Right lobe of liver (tissue), 4 donors: ENCODE measurements at regions not wholly inside any gene's neighbourhood (a gene's known extent, or its start where the extent isn't known, plus 50 kb on each side); places are given as distances from the start of the nearest gene placed in this dataset.

Experiments used
- POLR2A ChIP-seq: fragments of 450-650 bp; IDR thresholded peaks from one replicate; pipeline ENCODE4 v1.6.1; 2017; ENCODE audit warnings: antibody characterized with exemption, mild to moderate bottlenecking
- TF ChIP-seq, protein P1 (sequence below), 4 donors: fragments of 200-600 bp in 3 of 4; fragments of 450-650 bp in 1 of 4; IDR thresholded peaks; one replicate each; pipeline versions ENCODE4 v1.5.1 to v1.8.0; 2016 to 2022; ENCODE audit warnings: antibody characterized with exemption in 4 of 4, mild to moderate bottlenecking in 2 of 4
- donor health status: DM: no; HTN: no; CAD: no.
- donor health status: DM: no; HTN: no; CAD: no.
- donor health status: DM: no; HTN: yes; CAD: no.

DNA sequence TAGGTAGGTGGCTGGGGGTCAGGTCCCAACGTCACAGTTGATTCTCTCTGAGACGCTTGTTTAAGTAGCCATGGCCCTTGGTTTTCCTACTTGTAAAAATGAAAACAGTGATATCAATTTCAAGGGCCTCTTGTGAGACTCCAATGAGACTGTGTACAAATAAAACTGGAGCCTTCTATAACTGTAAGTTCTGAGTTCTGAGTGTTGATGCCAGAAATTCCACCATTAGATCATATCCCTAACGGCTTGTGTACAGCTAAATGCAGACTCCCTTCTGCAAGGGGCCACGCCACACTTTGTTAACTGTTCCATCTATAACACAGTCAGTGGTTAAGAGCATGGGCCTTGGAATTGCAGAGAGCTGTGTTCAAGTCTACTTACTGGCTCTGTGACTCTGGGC lies 267.3 kb downstream of the TLE3 start:
- TF ChIP-seq, protein P1, sequence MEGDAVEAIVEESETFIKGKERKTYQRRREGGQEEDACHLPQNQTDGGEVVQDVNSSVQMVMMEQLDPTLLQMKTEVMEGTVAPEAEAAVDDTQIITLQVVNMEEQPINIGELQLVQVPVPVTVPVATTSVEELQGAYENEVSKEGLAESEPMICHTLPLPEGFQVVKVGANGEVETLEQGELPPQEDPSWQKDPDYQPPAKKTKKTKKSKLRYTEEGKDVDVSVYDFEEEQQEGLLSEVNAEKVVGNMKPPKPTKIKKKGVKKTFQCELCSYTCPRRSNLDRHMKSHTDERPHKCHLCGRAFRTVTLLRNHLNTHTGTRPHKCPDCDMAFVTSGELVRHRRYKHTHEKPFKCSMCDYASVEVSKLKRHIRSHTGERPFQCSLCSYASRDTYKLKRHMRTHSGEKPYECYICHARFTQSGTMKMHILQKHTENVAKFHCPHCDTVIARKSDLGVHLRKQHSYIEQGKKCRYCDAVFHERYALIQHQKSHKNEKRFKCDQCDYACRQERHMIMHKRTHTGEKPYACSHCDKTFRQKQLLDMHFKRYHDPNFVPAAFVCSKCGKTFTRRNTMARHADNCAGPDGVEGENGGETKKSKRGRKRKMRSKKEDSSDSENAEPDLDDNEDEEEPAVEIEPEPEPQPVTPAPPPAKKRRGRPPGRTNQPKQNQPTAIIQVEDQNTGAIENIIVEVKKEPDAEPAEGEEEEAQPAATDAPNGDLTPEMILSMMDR (IDR thresholded peaks at IDR 0.05), result no peak
- no peak for TF ChIP-seq POLR2A
